22Rv1 (cell line): ENCODE measurements at regions not wholly inside any gene's neighbourhood (a gene's known extent, or its start where the extent isn't known, plus 50 kb on each side); places are given as distances from the start of the nearest gene placed in this dataset.

ENCODE experiments used
- ZFX ChIP-seq: fragments of 450-650 bp; IDR thresholded peaks from 2 replicates; pipeline ENCODE4 v1.6.1; 2017; ENCODE audit warnings: antibody characterized with exemption, borderline replicate concordance
- TF ChIP-seq, protein P1 (sequence below): fragments of 450-650 bp; IDR thresholded peaks from 2 replicates; pipeline ENCODE4 v1.5.1; 2017; ENCODE audit warnings: mild to moderate bottlenecking

DNA sequence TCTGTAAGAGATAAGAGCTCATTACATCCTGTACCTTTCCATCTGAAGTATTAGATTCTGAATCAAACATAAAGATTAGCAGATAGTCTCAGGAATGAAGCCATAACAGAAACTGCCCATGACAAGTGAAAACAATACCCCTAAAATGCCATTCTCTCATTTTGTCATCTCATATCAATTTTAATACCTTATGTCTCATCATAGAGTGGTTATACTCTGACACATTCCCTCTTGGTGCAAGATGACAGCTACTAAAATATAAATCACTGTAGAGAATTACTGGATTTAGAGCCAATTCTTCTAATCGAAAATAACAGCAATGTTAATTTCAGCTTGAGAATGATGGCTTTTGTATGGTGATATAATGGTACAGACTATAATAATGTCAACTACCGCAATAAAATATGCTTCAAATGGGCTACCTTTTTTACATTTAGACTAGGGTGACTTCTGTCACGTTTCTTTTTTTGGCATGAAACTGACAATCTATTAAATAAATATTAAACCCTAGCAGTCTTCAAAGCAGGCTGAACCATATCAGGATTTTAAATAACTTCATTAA, 125.1 kb upstream of the ITGA4 start:
- TF ChIP-seq, protein P1, sequence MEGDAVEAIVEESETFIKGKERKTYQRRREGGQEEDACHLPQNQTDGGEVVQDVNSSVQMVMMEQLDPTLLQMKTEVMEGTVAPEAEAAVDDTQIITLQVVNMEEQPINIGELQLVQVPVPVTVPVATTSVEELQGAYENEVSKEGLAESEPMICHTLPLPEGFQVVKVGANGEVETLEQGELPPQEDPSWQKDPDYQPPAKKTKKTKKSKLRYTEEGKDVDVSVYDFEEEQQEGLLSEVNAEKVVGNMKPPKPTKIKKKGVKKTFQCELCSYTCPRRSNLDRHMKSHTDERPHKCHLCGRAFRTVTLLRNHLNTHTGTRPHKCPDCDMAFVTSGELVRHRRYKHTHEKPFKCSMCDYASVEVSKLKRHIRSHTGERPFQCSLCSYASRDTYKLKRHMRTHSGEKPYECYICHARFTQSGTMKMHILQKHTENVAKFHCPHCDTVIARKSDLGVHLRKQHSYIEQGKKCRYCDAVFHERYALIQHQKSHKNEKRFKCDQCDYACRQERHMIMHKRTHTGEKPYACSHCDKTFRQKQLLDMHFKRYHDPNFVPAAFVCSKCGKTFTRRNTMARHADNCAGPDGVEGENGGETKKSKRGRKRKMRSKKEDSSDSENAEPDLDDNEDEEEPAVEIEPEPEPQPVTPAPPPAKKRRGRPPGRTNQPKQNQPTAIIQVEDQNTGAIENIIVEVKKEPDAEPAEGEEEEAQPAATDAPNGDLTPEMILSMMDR = no peak
- TF ChIP-seq ZFX = no peak
